ENCODE measurements at regions not wholly inside any gene's neighbourhood (a gene's known extent, or its start where the extent isn't known, plus 50 kb on each side); places are given as distances from the start of the nearest gene placed in this dataset.

- TF ChIP-seq CTCF (IDR thresholded peaks at IDR 0.05; ENCODE audit: insufficient read depth in 1 of 2, low read depth in 1 of 2, low read length in 1 of 2, severe bottlenecking in 1 of 2, unreplicated experiment in 1 of 2), result no peak
- intact Hi-C loops (cut with micrococcal nuclease; ENCODE audit: unreplicated experiment), result no loop called here
- DNase-seq, result no peak
- Mint-ChIP-seq H3K4me3 (ENCODE audit: unreplicated experiment) (no peak overlapping the region), H3K4me1 (ENCODE audit: low read depth, unreplicated experiment) (no peaks in the 10 kb centered on the region), H3K9me3 (ENCODE audit: unreplicated experiment) (peaks cover 25% of the 10 kb centered on the region), H3K36me3 (ENCODE audit: insufficient read depth, unreplicated experiment) (no peaks in the 10 kb centered on the region), H3K27me3 (ENCODE audit: insufficient read depth, unreplicated experiment) (peaks cover 29% of the 10 kb centered on the region), H3K27ac (ENCODE audit: unreplicated experiment) (no peak overlapping the region)
- Histone ChIP-seq H3K36me3 (ENCODE audit: control insufficient read depth, insufficient read depth, low read length) (no peaks in the 10 kb centered on the region), H3K27me3 (replicated peaks; ENCODE audit: control insufficient read depth, insufficient read depth, low read length) (no peaks in the 10 kb centered on the region), H3K4me1 (no peaks in the 10 kb centered on the region), H3K4me3 (ENCODE audit: low read depth, low read length) (no peak overlapping the region), H3K9me3 (peaks cover 8% of the 10 kb centered on the region; the same call in 1 of the 2 replicates)
- ChIA-PET POLR2A (no interaction called here), CTCF (no interaction called here)
- BruUV-seq (replicated peaks), result no TSS peak
These were observed 181.4 kb downstream of the KCTD15 start for GRCh38 chr19:33977756-33978685.

GRCh38 chr19:33982706-33983105 lies 186.0 kb downstream of the KCTD15 start:
- Mint-ChIP-seq H3K27me3 (ENCODE audit: insufficient read depth, unreplicated experiment) (peaks cover 19% of the 10 kb centered on the region), H3K9me3 (ENCODE audit: unreplicated experiment) (peaks cover 37% of the 10 kb centered on the region), H3K4me3 (ENCODE audit: unreplicated experiment) (no peak overlapping the region), H3K36me3 (ENCODE audit: insufficient read depth, unreplicated experiment) (no peaks in the 10 kb centered on the region), H3K4me1 (ENCODE audit: low read depth, unreplicated experiment) (no peaks in the 10 kb centered on the region), H3K27ac (ENCODE audit: unreplicated experiment) (no peak overlapping the region)
- Histone ChIP-seq H3K27me3 (replicated peaks; ENCODE audit: control insufficient read depth, insufficient read depth, low read length) (no peaks in the 10 kb centered on the region), H3K9me3 (peaks cover 8% of the 10 kb centered on the region; the same call in 1 of the 2 replicates), H3K4me1 (no peaks in the 10 kb centered on the region), H3K4me3 (ENCODE audit: low read depth, low read length) (no peak overlapping the region), H3K36me3 (ENCODE audit: control insufficient read depth, insufficient read depth, low read length) (no peaks in the 10 kb centered on the region)
- POLR2A ChIA-PET, result no interaction called here
- no peak for TF ChIP-seq CTCF (IDR thresholded peaks at IDR 0.05; ENCODE audit: insufficient read depth in 1 of 2, low read depth in 1 of 2, low read length in 1 of 2, severe bottlenecking in 1 of 2, unreplicated experiment in 1 of 2)
- intact Hi-C loops (cut with micrococcal nuclease; ENCODE audit: unreplicated experiment), result no loop called here
- DNase-seq, result no peak
- no TSS peak for BruUV-seq (replicated peaks)
- CTCF ChIA-PET, result interaction anchor here (0.6 to 0.7 kb wide), 2 partner anchors 19 to 193 kb away, joined by 3 to 5 read pairs; no protein-coding TSS in a partner anchor

- peaks cover 20% of the 10 kb centered on the region for H3K9me3 ChIP-seq
- no peaks in the 10 kb centered on the region for H3K27me3 ChIP-seq (replicated peaks; ENCODE audit: control insufficient read depth, insufficient read depth, low read length)
- no peaks in the 10 kb centered on the region for H3K36me3 ChIP-seq (ENCODE audit: control insufficient read depth, insufficient read depth, low read length)
- Mint-ChIP-seq H3K36me3 (ENCODE audit: insufficient read depth, unreplicated experiment) (no peaks in the 10 kb centered on the region), H3K27me3 (ENCODE audit: insufficient read depth, unreplicated experiment) (peaks cover 15% of the 10 kb centered on the region), H3K27ac (ENCODE audit: unreplicated experiment) (no peak overlapping the region), H3K4me3 (ENCODE audit: unreplicated experiment) (no peak overlapping the region), H3K9me3 (ENCODE audit: unreplicated experiment) (peaks cover 46% of the 10 kb centered on the region), H3K4me1 (ENCODE audit: low read depth, unreplicated experiment) (peaks cover 7% of the 10 kb centered on the region)
- DNase-seq, result no peak
- no peak overlapping the region for H3K4me3 ChIP-seq (ENCODE audit: low read depth, low read length)
- ChIA-PET CTCF (no interaction called here), POLR2A (no interaction called here)
- intact Hi-C loops (cut with micrococcal nuclease; ENCODE audit: unreplicated experiment), result no loop called here
- no peak for TF ChIP-seq CTCF (IDR thresholded peaks at IDR 0.05; ENCODE audit: insufficient read depth in 1 of 2, low read depth in 1 of 2, low read length in 1 of 2, severe bottlenecking in 1 of 2, unreplicated experiment in 1 of 2)
- no TSS peak for BruUV-seq (replicated peaks)
- no peaks in the 10 kb centered on the region for H3K4me1 ChIP-seq
These were observed 183.7 kb upstream of the LSM14A start for GRCh38 chr19:33988601-33989000.

Data from Caco-2 (cell line).